Right forelimb (tissue), 1 donor: ENCODE measurements at regions not wholly inside any gene's neighbourhood (a gene's known extent, or its start where the extent isn't known, plus 50 kb on each side); places are given as distances from the start of the nearest gene placed in this dataset.

Experiments used
- DNase-seq: peaks from one replicate; pipeline ENCODE4 v3.0.0-alpha.2; 2018

DNA sequence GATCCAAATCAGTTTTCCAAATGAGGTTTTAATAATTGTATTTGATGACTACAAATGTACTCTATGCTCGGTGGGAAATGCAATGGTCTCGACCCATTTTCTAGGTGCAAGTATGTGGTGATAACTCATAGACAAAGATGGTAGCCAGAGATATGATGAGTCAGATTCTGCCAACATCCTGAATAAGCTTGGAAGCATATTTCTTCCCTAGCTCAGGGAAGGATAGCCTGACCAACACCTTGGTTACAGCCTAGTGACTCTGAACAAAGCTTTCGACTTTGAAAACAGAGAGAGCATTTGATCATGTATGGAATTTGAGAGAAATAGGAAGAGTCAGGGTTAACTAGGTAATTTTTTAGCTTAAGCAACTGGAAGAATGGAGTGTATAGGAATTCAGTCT is 128.3 kb upstream of the MYOCD start:
- no peak for DNase-seq

DNA sequence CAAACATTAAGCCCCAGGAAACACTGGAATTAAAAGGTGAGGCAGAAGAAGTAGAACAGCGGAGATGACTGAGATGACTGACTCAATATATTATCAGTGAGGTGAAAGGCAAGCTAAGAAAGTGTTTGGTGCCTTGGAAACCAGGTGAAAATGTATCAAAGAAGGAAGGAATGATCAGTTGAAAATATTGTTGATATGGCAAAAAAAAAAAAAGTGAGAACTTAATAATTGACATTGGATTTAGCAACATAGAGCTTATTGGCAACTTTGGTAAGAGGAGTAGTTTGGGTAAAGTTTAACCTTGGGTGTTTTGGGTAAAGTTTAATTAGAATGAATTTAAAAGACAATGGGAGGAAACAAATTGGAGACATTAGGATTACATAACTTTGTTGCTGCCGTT is 127.7 kb upstream of the MYOCD start:
- no peak for DNase-seq

DNA sequence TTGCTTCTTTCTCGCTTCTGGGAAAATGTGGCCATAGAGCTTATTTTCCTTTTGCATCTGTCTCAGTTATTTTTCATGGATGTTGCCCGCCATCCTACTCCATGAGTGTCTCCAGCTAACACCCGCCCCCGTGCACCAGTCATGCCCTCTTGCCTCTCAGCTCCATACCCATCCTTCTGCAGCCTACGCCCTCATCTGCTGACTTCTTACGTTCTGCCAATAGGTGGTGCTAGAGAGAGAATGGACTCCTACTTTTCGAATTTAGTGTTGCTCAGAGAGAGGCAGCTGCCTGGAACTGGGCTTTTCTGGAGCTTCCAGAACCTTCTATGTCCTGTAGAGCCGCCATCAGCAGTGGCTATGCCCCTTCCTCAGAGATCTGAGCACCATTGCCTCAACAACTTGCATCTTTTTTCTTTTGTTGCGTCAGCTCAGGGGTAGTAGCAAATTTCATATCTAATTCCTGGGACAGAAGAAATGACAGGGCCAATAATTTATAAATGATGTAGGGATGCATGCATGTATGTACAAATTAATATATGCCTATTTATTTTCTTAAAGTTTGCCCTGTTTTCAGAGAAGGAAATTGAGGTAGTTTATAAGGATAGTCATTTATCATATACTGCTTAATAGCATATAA is 119.7 kb upstream of the MYOCD start:
- DNase-seq, result no peak

DNA sequence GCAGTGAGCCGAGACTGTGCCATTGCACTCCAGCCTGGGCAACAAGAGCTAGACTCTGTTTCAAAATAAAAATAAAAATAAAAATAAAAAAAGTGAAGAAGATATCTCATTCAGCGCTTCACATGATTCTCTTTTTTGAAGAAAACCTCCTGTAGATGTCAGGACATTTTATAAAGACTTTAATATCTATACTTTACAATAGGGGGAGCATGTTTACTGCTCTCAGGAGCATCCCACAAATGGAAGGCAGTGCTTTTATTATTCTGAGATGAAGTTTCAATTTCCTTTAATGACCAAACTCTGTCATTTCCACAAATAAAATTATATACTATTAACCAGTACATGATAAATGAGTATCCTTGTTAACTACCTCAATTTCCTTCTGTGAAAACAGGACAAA is 118.7 kb upstream of the MYOCD start:
- no peak for DNase-seq

DNA sequence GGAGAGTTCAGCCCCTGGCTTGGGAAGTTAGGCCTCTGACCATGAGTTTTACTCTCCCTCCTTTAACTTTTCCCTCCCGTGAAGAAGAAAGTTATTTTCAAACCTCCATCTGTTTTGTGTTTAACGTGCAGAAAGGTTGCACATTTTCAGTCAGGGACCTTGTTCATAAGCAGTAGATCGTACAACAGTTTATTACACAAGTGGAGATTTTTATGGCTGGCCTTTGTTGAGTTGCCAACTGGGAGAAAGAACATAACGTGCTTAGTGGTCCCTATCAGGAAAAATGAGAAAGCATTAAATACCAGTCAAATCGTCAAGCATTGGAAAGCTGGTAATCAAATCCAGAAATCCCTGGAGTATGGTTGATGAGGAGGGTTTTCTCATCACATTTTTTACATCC is 117.9 kb upstream of the MYOCD start:
- DNase-seq, result no peak

DNA sequence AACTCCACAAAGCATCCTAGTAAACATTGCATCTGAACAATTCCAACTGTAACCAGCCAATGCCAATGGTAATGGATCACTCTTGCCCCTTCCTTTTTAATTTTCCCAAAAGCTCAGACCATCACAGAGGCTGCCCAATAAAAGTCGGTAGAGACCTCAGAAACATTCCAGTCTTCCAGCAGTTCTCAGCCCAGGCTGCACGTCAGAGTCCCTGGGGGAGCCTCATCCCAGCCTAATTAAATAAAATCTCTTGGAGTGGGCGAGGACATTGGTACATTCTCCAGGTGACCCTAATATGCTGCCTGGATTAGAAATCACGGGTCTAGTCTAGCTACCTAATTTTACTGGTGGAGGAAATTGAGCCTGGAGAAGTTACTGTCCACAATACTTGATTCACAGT is 117.1 kb upstream of the MYOCD start:
- no peak for DNase-seq

DNA sequence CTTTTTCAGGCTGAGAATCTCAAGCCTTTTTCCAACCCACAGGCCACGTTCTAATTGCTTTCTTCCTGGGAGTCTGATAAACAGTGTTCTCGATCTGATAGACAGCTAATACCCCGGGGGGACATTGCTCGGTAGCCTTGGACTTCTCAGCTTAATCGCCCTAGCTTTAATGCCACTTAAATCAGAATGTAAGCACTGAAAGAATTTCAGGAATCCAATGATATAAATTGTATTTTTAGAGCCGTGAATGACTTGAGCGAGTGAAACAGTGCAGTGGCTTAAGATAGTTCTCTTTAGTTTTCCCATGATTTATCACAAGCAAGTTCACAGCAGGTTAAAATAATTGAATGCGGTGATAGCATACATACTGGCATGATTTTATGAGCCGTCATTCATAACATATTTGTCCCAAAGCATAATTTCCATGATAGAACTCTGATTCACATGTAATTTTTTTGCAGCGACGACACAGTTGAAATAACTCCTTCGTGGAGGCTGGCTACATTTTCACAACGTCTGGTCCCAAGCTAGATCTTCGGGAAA is 116.1 kb upstream of the MYOCD start:
- no peak for DNase-seq

DNA sequence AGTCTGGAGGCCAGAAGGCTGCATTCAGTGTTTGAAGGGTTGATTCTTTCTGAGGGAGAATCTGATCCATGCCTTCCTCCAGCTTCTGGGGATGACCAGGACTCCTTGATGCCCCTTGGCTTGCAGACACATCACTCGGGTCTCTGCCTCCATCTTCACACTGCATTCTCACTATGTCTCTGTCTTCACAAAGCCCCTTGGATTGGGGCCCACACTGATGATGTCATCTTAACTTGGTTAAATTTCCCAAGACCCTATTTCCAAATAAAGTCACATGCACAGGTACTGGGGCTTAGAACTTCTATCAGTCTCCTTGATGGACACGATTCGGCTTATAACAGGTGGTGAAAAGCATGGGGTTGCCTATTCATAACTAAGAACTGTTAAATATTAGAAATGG is 112.1 kb upstream of the MYOCD start:
- DNase-seq, result no peak

DNA sequence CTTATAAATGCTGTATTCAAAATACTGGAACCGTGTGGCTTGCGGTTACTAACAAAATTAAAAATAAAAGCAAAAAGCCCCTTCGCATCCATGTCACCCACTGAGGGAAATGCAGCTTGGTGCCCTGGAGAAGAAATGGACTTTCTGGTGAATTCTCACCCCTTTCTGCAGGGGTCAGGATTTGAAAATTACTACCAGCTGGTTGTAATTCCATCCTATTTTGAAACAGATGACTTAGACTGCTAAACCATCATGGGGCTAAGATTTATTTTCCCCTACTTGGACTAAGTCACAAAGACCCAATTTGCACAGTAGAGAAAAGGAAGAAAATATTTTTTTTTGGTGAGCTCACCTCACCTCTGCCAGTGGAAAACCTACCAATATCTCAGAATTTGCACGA is 111.4 kb upstream of the MYOCD start:
- DNase-seq, result no peak

DNA sequence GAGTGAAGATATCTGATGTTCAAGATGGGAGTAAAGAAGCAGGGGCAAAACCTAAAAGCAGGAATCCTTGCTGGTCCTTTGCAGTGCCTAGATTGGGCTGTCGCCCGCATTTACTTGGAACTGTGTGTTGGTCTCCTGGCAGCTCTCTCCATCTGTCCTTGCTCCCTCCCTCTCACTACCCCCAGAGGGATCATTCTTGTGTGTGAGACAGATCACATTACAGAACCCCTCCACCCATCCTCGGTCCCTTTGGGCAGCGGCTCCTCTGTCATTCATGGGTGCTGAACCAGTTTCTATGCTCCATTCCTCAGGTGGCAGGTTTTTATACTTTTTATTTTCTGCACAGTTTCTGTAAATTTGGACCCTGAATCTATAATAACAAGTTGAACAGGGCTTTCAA is 99.4 kb upstream of the MYOCD start:
- no peak for DNase-seq

DNA sequence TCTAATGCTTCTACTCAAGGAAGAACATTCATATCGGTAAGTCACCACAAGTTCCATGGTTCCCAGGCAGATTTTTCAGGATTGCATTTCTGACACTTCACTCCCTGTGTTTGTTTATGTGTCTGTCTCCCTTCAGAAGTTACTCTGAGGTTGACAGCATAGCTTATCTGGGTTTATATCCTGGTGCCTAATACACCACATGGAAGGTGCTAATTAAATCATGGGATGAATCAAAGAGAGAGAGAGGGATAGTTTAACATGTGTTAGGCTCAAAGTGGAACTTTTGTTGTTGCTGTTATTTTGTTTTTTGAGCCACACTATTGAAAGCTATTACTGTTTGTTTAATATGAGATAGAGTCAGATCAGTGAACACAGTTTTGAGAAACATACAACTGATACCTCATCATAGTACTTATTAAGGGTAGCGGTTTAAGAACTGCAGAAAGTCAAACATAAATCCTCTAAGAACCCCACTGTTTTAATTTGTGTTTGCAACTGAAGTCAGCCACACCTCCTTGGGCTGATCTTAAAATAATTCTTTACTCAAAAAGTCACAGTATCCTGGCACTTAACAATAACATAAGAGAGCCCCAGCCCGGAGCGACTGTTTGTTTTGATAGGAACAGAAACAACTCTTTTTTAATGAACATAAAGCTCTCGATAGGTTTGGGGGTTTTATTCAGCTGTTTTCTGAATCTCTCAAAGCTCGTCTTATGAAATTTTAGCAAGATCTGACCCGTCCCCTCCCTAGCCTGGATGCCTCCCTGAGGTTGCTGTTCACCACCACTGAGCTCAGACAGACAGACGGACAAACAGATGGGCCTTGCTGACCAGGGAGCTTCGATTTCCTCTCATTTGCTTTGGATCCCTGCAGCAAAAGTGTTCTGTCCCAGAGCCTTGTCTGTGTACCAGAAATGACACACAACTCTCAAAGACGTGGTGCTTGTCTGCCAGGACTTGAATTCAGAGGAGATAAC is 98.3 kb upstream of the MYOCD start:
- no peak for DNase-seq

DNA sequence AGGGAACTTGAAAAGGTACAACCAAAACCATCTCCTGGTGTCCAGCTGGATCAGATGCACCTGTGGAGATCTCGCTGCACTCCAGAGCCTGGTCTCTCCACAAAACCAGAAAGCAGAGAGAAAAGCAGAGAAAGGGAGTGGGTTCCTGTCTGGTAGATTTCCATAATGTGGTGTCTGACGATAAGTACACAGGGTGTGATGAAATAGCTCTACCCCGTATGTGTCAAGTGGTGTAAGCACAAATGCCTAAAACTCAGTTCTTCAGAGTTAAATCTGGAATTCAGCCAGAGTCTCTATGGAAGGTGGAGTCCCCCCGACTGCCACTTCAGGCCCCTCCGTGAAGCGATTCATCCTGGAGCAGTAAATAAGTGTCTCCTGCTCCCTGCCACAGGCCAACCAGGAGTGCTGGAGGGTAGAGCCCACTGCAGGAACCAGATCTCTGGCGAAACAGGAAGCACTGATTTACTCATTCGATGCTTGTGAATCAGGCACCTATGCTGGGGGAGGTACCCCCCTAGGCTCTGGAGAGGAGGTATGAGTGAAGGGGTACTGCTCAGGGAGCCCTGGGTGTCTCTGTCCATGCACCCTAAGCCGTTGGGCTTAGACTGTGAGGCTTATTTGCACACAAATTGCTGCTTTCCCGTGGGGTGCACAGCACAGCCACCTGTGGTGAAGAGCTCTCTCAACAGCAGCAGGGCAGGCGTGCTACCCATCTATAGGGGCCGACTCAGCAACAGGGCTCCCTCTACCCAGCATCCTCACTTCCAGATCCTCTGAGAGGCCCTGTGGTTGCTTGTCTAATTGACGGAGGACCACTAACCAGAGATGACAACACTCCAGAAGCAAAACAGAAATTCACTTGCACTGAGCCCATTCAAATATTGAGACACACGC is 97.1 kb upstream of the MYOCD start:
- DNase-seq, result no peak

DNA sequence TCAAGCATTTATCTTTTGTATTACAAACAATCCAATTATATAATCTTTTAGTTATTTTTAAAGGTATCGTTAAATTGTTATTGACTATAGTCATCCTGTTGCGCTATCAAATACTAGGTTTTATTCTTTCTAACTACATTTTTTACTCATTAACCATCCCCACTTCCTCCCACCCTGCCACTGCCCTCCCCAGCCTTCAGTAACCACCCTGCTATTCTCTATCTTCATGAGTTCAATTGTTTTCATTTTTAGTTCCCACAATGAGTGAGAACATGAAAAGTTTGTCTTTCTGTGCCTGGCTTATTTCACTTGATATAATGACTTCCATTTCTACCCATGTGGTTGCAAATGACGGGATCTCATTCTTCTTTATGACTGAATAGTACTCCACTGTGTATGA is 94.1 kb upstream of the MYOCD start:
- no peak for DNase-seq

DNA sequence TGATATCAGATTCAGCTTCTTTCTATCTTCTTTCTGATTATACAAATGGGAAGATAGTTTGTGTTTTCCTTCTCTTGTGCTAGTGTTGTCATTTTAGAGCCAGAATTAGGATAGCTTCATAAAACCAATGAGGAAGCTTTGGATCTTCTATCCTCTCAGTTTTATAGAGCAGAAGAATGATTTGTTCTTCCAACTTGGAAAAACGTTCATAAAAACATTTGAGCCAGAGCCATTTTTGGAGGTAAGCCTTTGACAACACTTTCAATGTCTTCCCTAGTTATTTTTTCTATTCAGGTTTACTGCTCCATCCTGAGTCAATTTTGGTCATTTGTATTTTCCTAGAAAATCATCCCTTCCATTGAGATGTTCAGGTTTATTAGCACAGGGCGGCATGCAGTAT is 91.2 kb upstream of the MYOCD start:
- no peak for DNase-seq

DNA sequence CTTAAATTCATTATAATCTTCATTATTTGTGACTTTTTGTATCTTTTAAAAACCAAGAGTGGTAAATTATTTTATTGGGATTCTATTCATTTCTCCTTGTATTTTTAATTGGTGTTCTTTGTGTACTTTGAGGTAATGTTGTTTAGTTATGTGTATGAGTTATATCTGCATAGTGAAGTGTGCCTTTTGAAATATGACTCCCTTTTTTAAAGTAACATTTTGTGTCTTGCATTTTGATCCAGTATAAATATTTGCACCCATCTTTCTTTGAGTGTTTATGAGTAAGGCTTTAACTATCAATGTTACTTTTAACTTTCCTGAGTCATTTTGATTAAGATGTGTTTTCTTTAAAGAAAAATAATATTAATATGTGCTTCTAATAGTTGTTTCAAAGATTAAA is 90.0 kb upstream of the MYOCD start:
- DNase-seq, result no peak

DNA sequence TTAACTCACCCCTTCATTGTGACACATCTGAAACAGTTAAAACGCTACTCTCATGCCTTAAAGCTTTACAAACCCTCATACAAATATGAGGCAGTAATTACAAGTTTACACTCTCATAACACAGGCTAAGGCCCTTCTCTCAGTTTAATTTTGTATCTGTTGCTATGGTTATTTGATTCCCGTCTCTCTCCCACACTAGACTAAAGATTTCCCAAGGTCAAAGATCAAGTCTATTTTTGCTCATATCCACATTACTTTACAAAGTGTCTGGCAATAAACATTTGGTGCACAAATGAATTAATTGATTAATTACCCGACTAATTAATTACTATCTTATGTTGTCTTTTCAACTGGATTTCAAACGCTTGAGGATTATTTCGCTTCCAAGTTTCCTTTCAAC is 86.4 kb upstream of the MYOCD start:
- no peak for DNase-seq

DNA sequence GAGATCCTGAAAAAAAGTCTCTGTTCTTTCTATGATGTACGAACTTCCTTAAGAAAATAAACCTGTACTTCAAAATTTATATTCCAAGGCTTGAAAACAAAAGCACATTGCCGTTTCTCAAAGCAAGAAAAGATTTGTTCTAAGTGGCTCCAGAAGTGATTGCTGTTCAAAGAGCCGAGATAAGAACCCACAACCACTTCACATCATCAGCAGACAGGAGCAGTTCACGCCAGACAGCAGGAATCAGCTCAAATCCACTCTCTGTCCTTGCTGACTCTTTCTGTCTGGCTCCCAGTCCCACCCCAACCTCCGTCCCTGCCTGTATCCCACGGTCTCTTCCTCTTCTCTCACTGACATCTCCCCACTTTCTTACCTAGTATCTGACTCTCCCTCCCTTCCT is 85.0 kb upstream of the MYOCD start:
- DNase-seq, result no peak

DNA sequence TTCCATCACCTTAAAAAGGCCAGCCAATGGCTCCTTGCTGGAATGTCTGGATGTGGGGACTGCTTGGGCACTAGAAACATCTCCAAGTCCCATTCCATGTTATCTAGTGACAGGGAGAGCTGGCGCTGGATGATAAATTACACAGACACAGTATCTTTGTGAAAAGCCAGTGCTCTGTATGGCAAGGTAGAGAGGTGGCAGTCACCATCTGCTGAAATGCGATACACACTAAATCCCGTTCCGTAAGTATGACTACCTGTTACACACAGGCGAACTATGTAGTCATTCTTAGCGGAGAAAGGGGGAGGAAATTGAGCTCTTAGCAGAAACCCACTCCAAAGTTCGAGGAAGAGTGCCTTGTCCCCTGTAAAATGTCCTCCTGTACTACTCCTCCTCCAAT is 81.0 kb upstream of the MYOCD start:
- no peak for DNase-seq

DNA sequence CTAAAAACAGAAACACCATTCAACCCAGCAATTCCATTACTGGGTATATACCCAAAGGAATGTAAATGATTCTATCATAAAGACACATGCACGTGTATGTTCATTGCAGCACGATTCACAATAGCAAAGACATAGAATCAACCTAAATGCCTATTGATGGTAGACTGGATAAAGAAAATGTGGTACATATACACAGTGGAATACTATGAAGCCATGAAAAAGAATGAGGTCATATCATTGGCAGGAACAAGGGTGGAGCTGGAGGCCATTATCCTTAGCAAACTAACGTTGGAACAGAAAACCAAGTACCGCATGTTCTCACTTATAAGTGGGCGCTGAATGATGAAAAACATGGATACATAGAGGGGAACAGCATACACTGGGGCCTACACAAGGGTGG is 77.2 kb upstream of the MYOCD start:
- DNase-seq, result no peak

DNA sequence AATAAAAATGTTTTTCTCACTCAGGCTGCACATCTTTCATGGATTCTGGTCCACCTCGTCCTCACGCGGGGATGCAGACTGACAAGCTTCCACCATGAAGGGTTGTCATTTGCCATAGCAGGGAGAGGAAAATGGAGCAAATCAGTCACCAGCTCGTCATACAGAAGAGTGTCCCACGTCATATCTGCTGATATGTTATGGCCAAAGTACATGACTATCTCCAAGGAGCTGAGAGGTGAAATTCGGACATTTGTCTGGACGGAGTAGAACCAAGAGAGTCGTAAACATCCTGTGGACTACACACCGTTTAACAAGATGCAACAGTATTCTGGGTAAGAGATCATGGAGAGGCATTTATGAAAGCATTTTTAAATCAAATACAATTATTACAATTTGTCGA is 75.3 kb upstream of the MYOCD start:
- DNase-seq, result no peak

DNA sequence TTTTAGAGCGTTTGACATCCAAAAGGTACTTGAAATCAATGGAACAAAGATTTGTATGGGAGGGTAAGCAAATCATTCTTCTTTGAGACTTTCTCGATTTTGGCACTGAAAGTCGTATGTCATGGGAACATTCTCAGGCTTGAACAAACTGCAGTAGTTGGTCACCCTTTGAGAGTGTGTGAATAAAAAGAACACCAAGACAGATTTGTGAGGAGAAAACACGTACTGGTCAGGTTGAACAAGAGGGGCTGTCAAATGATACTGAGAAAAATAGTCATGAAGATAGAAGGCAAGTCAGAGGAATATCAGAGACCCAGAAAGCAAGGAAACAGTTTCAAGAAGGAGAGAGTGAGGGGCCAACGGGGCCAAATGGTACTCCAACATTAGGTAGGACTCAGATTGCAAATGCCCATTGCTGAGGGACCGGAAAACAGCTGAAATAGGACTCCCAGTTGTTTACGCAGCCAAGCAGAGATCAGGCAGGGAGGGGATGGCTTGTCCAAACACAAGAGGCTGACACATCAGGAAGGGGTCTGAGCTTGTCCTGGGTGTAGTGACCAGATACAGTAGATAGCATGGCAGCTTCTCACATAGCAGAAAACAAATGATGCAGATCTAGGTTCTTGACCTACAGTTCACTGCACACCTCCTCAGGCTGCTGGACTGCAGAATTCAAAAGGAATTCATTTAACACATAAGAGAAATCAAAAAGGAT is 74.5 kb upstream of the MYOCD start:
- no peak for DNase-seq

DNA sequence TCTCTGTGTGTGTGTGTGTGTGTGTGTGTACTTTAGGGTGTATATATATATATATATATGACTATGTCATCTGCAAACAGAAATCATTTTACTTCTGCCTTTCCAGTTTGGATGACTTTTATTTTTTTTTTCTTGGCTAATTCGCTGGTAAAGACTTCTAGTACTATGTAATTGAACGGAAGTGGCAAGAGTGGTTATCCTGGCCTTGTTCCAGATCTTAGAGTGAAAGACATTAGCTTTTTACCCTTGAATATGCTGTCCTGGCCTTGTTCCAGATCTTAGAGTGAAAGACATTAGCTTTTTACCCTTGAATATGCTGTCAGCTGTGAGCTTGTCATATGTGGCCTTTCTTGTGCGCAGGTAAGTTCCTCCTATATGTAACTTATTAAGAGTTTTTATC is 72.7 kb upstream of the MYOCD start:
- DNase-seq, result no peak

DNA sequence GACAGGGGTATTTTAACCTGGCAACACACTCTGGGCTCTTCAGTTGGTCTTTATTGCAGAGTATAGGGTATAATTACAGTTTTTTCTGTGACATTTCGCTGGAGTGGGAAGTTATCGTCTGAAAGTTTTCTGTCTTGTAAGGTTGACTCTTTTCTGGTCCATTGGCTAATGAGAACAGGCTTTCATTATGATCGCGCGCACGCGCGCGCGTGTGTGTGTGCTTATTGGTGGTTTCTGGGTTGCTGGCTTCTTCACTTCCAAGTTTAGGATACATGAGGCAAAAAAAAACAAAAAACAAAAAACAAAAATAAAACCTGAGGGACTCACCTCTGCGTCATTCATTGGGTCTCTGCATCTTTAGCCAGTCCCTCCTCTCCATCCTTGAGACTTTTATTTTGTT is 68.7 kb upstream of the MYOCD start:
- no peak for DNase-seq
